Ureter (tissue), 1 donor: ENCODE measurements at regions not wholly inside any gene's neighbourhood (a gene's known extent, or its start where the extent isn't known, plus 50 kb on each side); places are given as distances from the start of the nearest gene placed in this dataset.

Experiments
- DNase-seq: peaks from one replicate; pipeline ENCODE4 v3.0.0-alpha.2; 2020; ENCODE audit warnings: low spot score
- donor health status: DM: yes; HTN: yes; CAD: no.

- no peak for DNase-seq
Measured at GRCh38 chr2:150052457-150052856, 435.0 kb downstream of the RND3 start.

GRCh38 chr2:150051004-150051403 is 436.5 kb downstream of the RND3 start:
- DNase-seq = no peak

GRCh38 chr2:150050036-150050435 is 437.4 kb downstream of the RND3 start:
- no peak for DNase-seq

GRCh38 chr2:150047620-150048222 is 439.7 kb downstream of the RND3 start:
- no peak for DNase-seq

- no peak for DNase-seq
Measured at GRCh38 chr2:150046810-150047209, 440.7 kb downstream of the RND3 start.

- DNase-seq = no peak
Measured at GRCh38 chr2:150046211-150046610, 441.3 kb downstream of the RND3 start.

GRCh38 chr2:150045601-150046000 is 441.9 kb downstream of the RND3 start:
- DNase-seq = no peak

- DNase-seq = no peak
Measured at GRCh38 chr2:150043172-150043500, 444.3 kb downstream of the RND3 start.

GRCh38 chr2:150042500-150043171 is 444.8 kb downstream of the RND3 start:
- DNase-seq = no peak

GRCh38 chr2:150041722-150042425 is 445.6 kb downstream of the RND3 start:
- DNase-seq = no peak

GRCh38 chr2:150036622-150037021 is 449.0 kb upstream of the MMADHC start:
- no peak for DNase-seq

GRCh38 chr2:150034665-150035064 is 447.1 kb upstream of the MMADHC start:
- no peak for DNase-seq

GRCh38 chr2:150030436-150031190 is 443.0 kb upstream of the MMADHC start:
- DNase-seq = no peak

GRCh38 chr2:150028322-150028721 is 440.7 kb upstream of the MMADHC start:
- DNase-seq = no peak

- DNase-seq = no peak
Measured at GRCh38 chr2:150027164-150027563, 439.6 kb upstream of the MMADHC start.

GRCh38 chr2:150023663-150024062 is 436.1 kb upstream of the MMADHC start:
- no peak for DNase-seq

GRCh38 chr2:150023044-150023443 is 435.5 kb upstream of the MMADHC start:
- DNase-seq = no peak

GRCh38 chr2:150020937-150021673 is 433.5 kb upstream of the MMADHC start:
- no peak for DNase-seq

- DNase-seq = no peak
Measured at GRCh38 chr2:150020221-150020620, 432.6 kb upstream of the MMADHC start.

- DNase-seq = no peak
Measured at GRCh38 chr2:150019063-150019462, 431.5 kb upstream of the MMADHC start.

GRCh38 chr2:150012986-150013385 is 425.4 kb upstream of the MMADHC start:
- no peak for DNase-seq
